ENCODE measurements at regions not wholly inside any gene's neighbourhood (a gene's known extent, or its start where the extent isn't known, plus 50 kb on each side); places are given as distances from the start of the nearest gene placed in this dataset.

DNA sequence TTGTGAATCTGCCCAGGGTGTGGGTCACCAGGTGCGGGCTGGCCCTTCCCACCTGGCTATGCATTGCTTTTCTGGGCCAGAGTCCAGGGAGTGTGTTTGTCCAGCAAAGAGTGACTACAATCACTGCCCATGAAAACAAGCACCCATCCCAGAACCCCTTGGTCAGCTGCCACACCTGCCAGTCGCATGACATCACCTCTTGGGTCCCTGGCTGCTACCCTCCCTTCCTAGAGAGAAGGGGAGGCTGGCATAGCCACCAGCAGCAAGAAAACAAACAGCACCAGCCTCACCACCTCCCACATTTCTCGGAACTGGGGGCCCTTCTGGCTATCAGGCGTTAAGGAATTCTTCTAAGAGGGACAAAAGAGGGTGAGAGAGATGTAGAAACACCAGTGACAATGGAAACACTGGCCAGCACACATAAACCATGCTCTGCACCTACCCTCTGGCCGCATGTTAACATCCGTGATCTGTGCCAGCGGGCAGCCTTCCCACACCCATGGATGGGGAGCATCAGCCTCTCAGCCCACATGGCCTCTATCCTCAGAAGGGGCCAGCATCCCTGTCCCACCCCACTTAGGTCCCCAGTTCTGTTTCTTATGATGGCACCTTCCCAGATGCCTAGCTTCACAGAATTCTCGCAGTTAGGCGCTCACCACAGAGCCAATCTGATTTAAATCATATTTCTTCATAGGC lies 109.7 kb upstream of the GLI2 start:
- TF ChIP-seq CTCF (conservative IDR thresholded peaks at IDR 0.05 in 1 of 2, IDR thresholded peaks at IDR 0.05 in 1 of 2; ENCODE audit: low read depth in 1 of 2, low read length in 2 of 2): no peak
- TF ChIP-seq EZH2 (IDR thresholded peaks at IDR 0.05; ENCODE audit: low read length, missing control alignments): no peak

GRCh38 chr2:120626566-120626965 lies 109.1 kb upstream of the GLI2 start:
- Histone ChIP-seq H3K9ac (ENCODE audit: insufficient read depth, low read length) (no peak overlapping the region), H3K36me3 (ENCODE audit: control insufficient read depth, insufficient read depth, low read length) (no peaks in the 10 kb centered on the region), H2AFZ (ENCODE audit: low read length) (no peak overlapping the region), H3K4me2 (ENCODE audit: extremely low read depth, insufficient read depth, low read length) (no peak overlapping the region), H3K27ac (ENCODE audit: insufficient read depth, low read length) (no peak overlapping the region), H3K9me3 (ENCODE audit: control insufficient read depth, insufficient read depth, low read depth, low read length) (no peaks in the 10 kb centered on the region), H3K4me1 (ENCODE audit: control insufficient read depth, extremely low read depth, insufficient read depth, low read length) (no peaks in the 10 kb centered on the region), H3K79me2 (ENCODE audit: control insufficient read depth, insufficient read depth, low read length) (no peaks in the 10 kb centered on the region), H3K4me3 (replicated peaks in 1 of 4; ENCODE audit: control extremely low read depth in 1 of 4, insufficient read depth in 1 of 4, low read depth in 3 of 4, low read length in 4 of 4) (no peak overlapping the region), H3K27me3 (ENCODE audit: control insufficient read depth, insufficient read depth, low read length) (peaks cover 15% of the 10 kb centered on the region), H4K20me1 (ENCODE audit: control insufficient read depth, extremely low read depth, insufficient read depth, low read length) (no peaks in the 10 kb centered on the region)
- TF ChIP-seq EZH2 (IDR thresholded peaks at IDR 0.05; ENCODE audit: low read length, missing control alignments) (no peak), CTCF (conservative IDR thresholded peaks at IDR 0.05 in 1 of 2, IDR thresholded peaks at IDR 0.05 in 1 of 2; ENCODE audit: low read depth in 1 of 2, low read length in 2 of 2) (no peak)
- DNase-seq (ENCODE audit: low read depth in 2 of 2): no peak

More for the DNA sequence above, 109.7 kb upstream of the GLI2 start:
- no peak overlapping the region for H3K4me3 ChIP-seq (replicated peaks in 1 of 4; ENCODE audit: control extremely low read depth in 1 of 4, insufficient read depth in 1 of 4, low read depth in 3 of 4, low read length in 4 of 4)
- no peaks in the 10 kb centered on the region for H3K9me3 ChIP-seq (ENCODE audit: control insufficient read depth, insufficient read depth, low read depth, low read length)
- peaks cover 15% of the 10 kb centered on the region for H3K27me3 ChIP-seq (ENCODE audit: control insufficient read depth, insufficient read depth, low read length)
- no peaks in the 10 kb centered on the region for H3K4me1 ChIP-seq (ENCODE audit: control insufficient read depth, extremely low read depth, insufficient read depth, low read length)
- H3K4me2 ChIP-seq (ENCODE audit: extremely low read depth, insufficient read depth, low read length): no peak overlapping the region
- no peak for DNase-seq (ENCODE audit: low read depth in 2 of 2)
- H3K36me3 ChIP-seq (ENCODE audit: control insufficient read depth, insufficient read depth, low read length): no peaks in the 10 kb centered on the region
- H3K27ac ChIP-seq (ENCODE audit: insufficient read depth, low read length): no peak overlapping the region
- no peak overlapping the region for H3K9ac ChIP-seq (ENCODE audit: insufficient read depth, low read length)
- H3K79me2 ChIP-seq (ENCODE audit: control insufficient read depth, insufficient read depth, low read length): no peaks in the 10 kb centered on the region
- H2AFZ ChIP-seq (ENCODE audit: low read length): no peak overlapping the region
- no peaks in the 10 kb centered on the region for H4K20me1 ChIP-seq (ENCODE audit: control insufficient read depth, extremely low read depth, insufficient read depth, low read length)

DNA sequence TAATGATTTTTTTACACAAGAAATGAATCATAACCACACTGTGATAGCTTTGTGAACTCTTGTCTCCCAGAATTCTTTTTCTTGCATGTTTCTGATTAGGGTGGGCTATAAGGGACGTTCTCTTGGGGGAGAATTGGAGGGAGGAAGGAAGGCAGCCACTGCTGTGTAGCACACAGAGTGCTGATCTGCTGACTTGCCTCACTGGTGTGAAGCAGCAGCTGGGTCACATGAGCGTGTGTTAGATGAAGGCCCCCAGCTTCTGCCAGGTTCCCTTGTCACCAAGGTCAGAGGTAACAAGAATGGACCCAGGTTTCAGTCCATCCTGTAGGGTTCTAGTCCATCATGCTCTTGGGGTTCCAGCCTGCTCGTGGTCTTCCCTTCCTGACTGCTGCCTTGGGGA lies 107.4 kb upstream of the GLI2 start:
- no peak overlapping the region for H3K4me2 ChIP-seq (ENCODE audit: extremely low read depth, insufficient read depth, low read length)
- H3K36me3 ChIP-seq (ENCODE audit: control insufficient read depth, insufficient read depth, low read length): no peaks in the 10 kb centered on the region
- no peaks in the 10 kb centered on the region for H3K9me3 ChIP-seq (ENCODE audit: control insufficient read depth, insufficient read depth, low read depth, low read length)
- peaks cover 15% of the 10 kb centered on the region for H3K27me3 ChIP-seq (ENCODE audit: control insufficient read depth, insufficient read depth, low read length)
- H3K4me1 ChIP-seq (ENCODE audit: control insufficient read depth, extremely low read depth, insufficient read depth, low read length): no peaks in the 10 kb centered on the region
- no peak overlapping the region for H2AFZ ChIP-seq (ENCODE audit: low read length)
- TF ChIP-seq EZH2 (IDR thresholded peaks at IDR 0.05; ENCODE audit: low read length, missing control alignments) (no peak), CTCF (conservative IDR thresholded peaks at IDR 0.05 in 1 of 2, IDR thresholded peaks at IDR 0.05 in 1 of 2; ENCODE audit: low read depth in 1 of 2, low read length in 2 of 2) (no peak)
- no peak overlapping the region for H3K27ac ChIP-seq (ENCODE audit: insufficient read depth, low read length)
- no peak overlapping the region for H3K4me3 ChIP-seq (replicated peaks in 1 of 4; ENCODE audit: control extremely low read depth in 1 of 4, insufficient read depth in 1 of 4, low read depth in 3 of 4, low read length in 4 of 4)
- H3K9ac ChIP-seq (ENCODE audit: insufficient read depth, low read length): no peak overlapping the region
- H3K79me2 ChIP-seq (ENCODE audit: control insufficient read depth, insufficient read depth, low read length): no peaks in the 10 kb centered on the region
- DNase-seq (ENCODE audit: low read depth in 2 of 2): no peak
- no peaks in the 10 kb centered on the region for H4K20me1 ChIP-seq (ENCODE audit: control insufficient read depth, extremely low read depth, insufficient read depth, low read length)
